RWPE1 (cell line): ENCODE measurements at regions not wholly inside any gene's neighbourhood (a gene's known extent, or its start where the extent isn't known, plus 50 kb on each side); places are given as distances from the start of the nearest gene placed in this dataset.

Experiments
- CTCF ChIA-PET: fragments of 350-600 bp; sonication (Branson Sonifier 250); formaldehyde crosslinking; extraction: SDS; loops from one replicate; lab custom pipeline; 2021; lab: Yijun Ruan, JAX
- POLR2A ChIA-PET: fragments of 400-600 bp; formaldehyde crosslinking; extraction: SDS; loops from one replicate; lab custom pipeline; 2020; ENCODE audit warnings: antibody characterized with exemption; ENCODE audit not compliant: low non-redundant PET; lab: Yijun Ruan, JAX
- DNase-seq: peaks from one replicate; pipeline ENCODE4 v3.0.0; 2012; ENCODE audit warnings: low spot score
- H3K27ac ChIP-seq: fragments of 450-650 bp; 2 replicates; pipeline ENCODE4 v1.5.1; 2017
- CTCF ChIP-seq: fragments of 450-650 bp; conservative IDR thresholded peaks from 2 replicates; pipeline ENCODE4 v1.5.1; 2017; ENCODE audit warnings: low read depth, mild to moderate bottlenecking

DNA sequence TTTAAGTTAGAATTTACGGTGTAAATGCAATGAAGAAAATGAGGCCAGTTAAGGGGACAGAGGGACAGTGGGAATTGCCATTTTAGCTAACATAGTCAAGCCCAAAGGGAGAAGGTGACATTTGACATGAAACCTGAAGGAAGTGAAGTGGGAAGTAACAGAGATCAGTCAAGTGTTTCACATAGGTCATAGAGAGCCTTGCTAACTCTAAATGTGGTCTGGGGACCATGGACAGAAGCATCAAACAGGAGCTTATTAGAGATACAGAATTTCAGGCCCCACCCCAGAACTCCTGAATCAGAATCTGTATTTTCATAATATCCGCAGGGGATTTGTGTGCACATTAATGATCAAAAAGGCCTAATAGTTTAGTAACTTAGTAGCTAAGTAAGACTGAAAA is 393.7 kb downstream of the FRK start:
- ChIA-PET CTCF (interaction anchor here (0.9 kb wide), 1 partner anchor 9 kb away, joined by 3 read pairs; no protein-coding TSS in a partner anchor), POLR2A (no interaction called here)
- TF ChIP-seq CTCF, result no peak
- H3K27ac ChIP-seq, result no peak overlapping the region
- no peak for DNase-seq

DNA sequence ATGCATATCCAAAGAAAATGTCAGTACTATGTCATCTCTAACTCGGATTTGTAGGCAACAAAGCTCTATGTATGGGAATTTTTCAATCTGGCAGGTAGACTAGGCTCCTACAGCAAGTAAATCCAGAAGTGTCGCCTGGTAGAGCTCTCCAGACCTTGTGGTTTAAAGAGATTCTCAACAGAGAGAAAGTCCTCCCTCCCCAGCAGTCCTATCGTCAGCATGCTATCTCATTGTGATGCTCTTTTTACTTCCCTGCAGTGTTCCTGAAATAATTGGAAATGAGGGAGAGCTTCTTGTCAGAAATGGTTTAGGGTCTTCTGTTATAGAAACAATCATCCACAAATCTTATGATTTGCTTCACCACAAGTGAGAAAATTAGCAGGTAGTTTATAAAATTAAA is 395.4 kb downstream of the FRK start:
- no peak overlapping the region for H3K27ac ChIP-seq
- no peak for TF ChIP-seq CTCF
- ChIA-PET CTCF (interaction anchor here (0.6 kb wide), 2 partner anchors 167 to 563 kb away, joined by 3 to 6 read pairs; no protein-coding TSS in a partner anchor), POLR2A (no interaction called here)
- no peak for DNase-seq

GRCh38 chr6:115663681-115664080 is 397.0 kb downstream of the FRK start:
- DNase-seq, result no peak
- ChIA-PET CTCF (no interaction called here), POLR2A (no interaction called here)
- no peak for TF ChIP-seq CTCF
- no peak overlapping the region for H3K27ac ChIP-seq

DNA sequence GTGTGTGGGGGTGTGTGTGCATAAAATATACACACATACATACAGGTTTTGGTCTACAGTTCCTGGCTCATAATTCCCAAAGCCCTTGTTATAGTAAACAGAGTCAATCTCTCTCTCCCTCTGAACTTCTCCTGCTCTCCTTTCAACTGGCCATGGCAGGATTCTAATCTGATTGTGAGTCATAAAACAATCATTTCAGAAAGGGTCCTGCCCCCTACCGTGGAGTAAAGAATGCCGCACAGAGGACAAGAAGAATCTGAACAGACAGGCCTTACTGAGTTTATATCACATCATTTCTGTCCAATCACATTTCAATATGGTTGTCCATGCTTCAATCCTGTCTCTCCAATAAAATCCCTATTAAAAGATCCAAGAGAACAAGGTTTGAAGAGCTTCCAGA is 416.9 kb downstream of the FRK start:
- ChIA-PET POLR2A (no interaction called here), CTCF (no interaction called here)
- no peak for TF ChIP-seq CTCF
- DNase-seq, result no peak
- no peak overlapping the region for H3K27ac ChIP-seq

GRCh38 chr6:115634887-115635286 is 425.8 kb downstream of the FRK start:
- DNase-seq, result no peak
- CTCF ChIA-PET, result no interaction called here
- POLR2A ChIA-PET, result no interaction called here
- H3K27ac ChIP-seq, result no peak overlapping the region
- TF ChIP-seq CTCF, result no peak

- no peak for TF ChIP-seq CTCF
- ChIA-PET POLR2A (no interaction called here), CTCF (no interaction called here)
- H3K27ac ChIP-seq, result no peak overlapping the region
- DNase-seq, result no peak
These were observed 426.6 kb downstream of the FRK start for GRCh38 chr6:115634131-115634530.

DNA sequence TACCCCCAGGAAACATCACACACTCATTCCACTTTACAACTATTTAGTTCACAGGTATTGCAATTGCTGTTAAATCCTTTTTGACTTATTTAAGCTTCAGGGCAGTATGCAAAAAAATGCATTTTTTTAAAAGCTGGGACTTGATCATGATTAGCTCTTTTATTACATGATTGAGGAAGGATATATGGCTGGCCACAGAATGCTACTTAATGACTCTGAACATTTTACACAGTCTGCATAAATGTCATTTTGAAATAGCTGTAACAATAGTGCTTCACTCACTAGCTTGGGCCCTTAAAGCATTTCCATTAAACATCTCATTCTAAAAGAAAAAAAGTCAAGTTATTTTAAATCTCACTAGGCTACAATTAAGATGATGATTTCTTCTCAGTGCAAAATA is 429.7 kb downstream of the FRK start:
- ChIA-PET CTCF (interaction anchor here (0.7 kb wide), 1 partner anchor 47 kb away, joined by 5 read pairs; no protein-coding TSS in a partner anchor), POLR2A (no interaction called here)
- TF ChIP-seq CTCF, result no peak
- H3K27ac ChIP-seq, result no peak overlapping the region
- DNase-seq, result no peak
